Activated T-helper 2 cell treated with anti-CD3 and anti-CD28 coated beads, Interferon-gamma antibody, Interleukin-2, Interleukin-4, amounts not matched to agents 10 μg/mL and 5 μg/mL and 100 μg/mL, durations not matched to agents 14 hours and 24 hours and 36 hours (primary cell): ENCODE measurements at regions not wholly inside any gene's neighbourhood (a gene's known extent, or its start where the extent isn't known, plus 50 kb on each side); places are given as distances from the start of the nearest gene placed in this dataset.
A peak's percentile ranks its signal among the peaks of the same experiment; 100 is the strongest.

Experiments used
- DNase-seq: peaks from one replicate; pipeline ENCODE4 v3.0.0; 2021; ENCODE audit warnings: low spot score
- H3K27ac Mint-ChIP-seq: one replicate; pipeline ENCODE4 v1.8.0; 2021; ENCODE audit warnings: mixed read lengths
- H3K27me3 Mint-ChIP-seq: one replicate; pipeline ENCODE4 v1.8.0; 2021; ENCODE audit warnings: low read depth, mixed read lengths
- H3K36me3 Mint-ChIP-seq: one replicate; pipeline ENCODE4 v1.8.0; 2021; ENCODE audit warnings: low read depth, mixed read lengths
- H3K4me1 Mint-ChIP-seq: one replicate; pipeline ENCODE4 v1.8.0; 2021; ENCODE audit warnings: low read depth, mixed read lengths
- H3K4me3 Mint-ChIP-seq: one replicate; pipeline ENCODE4 v1.8.0; 2021; ENCODE audit warnings: low read depth, mild to moderate bottlenecking, moderate library complexity, mixed read lengths
- H3K9me3 Mint-ChIP-seq: one replicate; pipeline ENCODE4 v1.8.0; 2021; ENCODE audit warnings: mixed read lengths
- intact Hi-C: fragments of 100-400 bp; cut with micrococcal nuclease; formaldehyde crosslinking; loops from one replicate; pipeline ENCODE4 v1.15.1; 2023

- H3K27ac Mint-ChIP-seq: no peak overlapping the region
- DNase-seq: no peak
- peaks cover 24% of the 10 kb centered on the region for H3K4me1 Mint-ChIP-seq
- no peaks in the 10 kb centered on the region for H3K36me3 Mint-ChIP-seq
- H3K9me3 Mint-ChIP-seq: no peaks in the 10 kb centered on the region
- intact Hi-C loops: loop anchor here (10.0 kb wide), 2 partner anchors 94 to 814 kb away; partner anchors contain the start of gene PCSK1
- peaks cover 38% of the 10 kb centered on the region for H3K27me3 Mint-ChIP-seq
- no peak overlapping the region for H3K4me3 Mint-ChIP-seq
Measured at GRCh38 chr5:96340357-96340756, 92.7 kb downstream of the PCSK1 start.

- Mint-ChIP-seq H3K36me3 (no peaks in the 10 kb centered on the region), H3K4me3 (no peak overlapping the region), H3K4me1 (peaks cover 19% of the 10 kb centered on the region), H3K9me3 (no peaks in the 10 kb centered on the region), H3K27ac (no peak overlapping the region), H3K27me3 (peaks cover 38% of the 10 kb centered on the region)
- intact Hi-C loops: loop anchor here (5.0 to 10.0 kb wide), 4 partner anchors 95 to 815 kb away; partner anchors contain the start of gene PCSK1
- no peak for DNase-seq
Measured at GRCh38 chr5:96339862-96340261, 93.2 kb downstream of the PCSK1 start.

GRCh38 chr5:96338624-96339415 lies 94.2 kb downstream of the PCSK1 start:
- peaks cover 34% of the 10 kb centered on the region for H3K27me3 Mint-ChIP-seq
- H3K36me3 Mint-ChIP-seq: no peaks in the 10 kb centered on the region
- peaks cover 14% of the 10 kb centered on the region for H3K4me1 Mint-ChIP-seq
- DNase-seq: no peak
- H3K4me3 Mint-ChIP-seq: no peak overlapping the region
- intact Hi-C loops: loop anchor here (5.0 to 10.0 kb wide), 2 partner anchors 114 to 227 kb away; no protein-coding TSS in a partner anchor
- H3K9me3 Mint-ChIP-seq: no peaks in the 10 kb centered on the region
- H3K27ac Mint-ChIP-seq: no peak overlapping the region

- Mint-ChIP-seq H3K4me3 (no peak overlapping the region), H3K36me3 (no peaks in the 10 kb centered on the region), H3K27me3 (peaks cover 29% of the 10 kb centered on the region), H3K9me3 (no peaks in the 10 kb centered on the region), H3K27ac (no peak overlapping the region), H3K4me1 (peaks cover 14% of the 10 kb centered on the region)
- no peak for DNase-seq
- intact Hi-C loops: loop anchor here (5.0 to 10.0 kb wide), 2 partner anchors 113 to 226 kb away; no protein-coding TSS in a partner anchor
Measured at GRCh38 chr5:96338091-96338490, 95.0 kb downstream of the PCSK1 start.

- Mint-ChIP-seq H3K27ac (no peak overlapping the region), H3K4me3 (no peak overlapping the region), H3K27me3 (peaks cover 23% of the 10 kb centered on the region), H3K36me3 (no peaks in the 10 kb centered on the region), H3K9me3 (no peaks in the 10 kb centered on the region), H3K4me1 (peaks cover 14% of the 10 kb centered on the region)
- intact Hi-C loops: loop anchor here (2.0 to 10.0 kb wide), 4 partner anchors 56 to 254 kb away; no protein-coding TSS in a partner anchor
- DNase-seq: no peak
Measured at GRCh38 chr5:96337048-96337781, 95.8 kb downstream of the PCSK1 start.

- Mint-ChIP-seq H3K4me1 (peaks cover 14% of the 10 kb centered on the region), H3K4me3 (no peak overlapping the region), H3K36me3 (no peaks in the 10 kb centered on the region), H3K27me3 (peaks cover 21% of the 10 kb centered on the region), H3K27ac (no peak overlapping the region), H3K9me3 (no peaks in the 10 kb centered on the region)
- peak; percentile 38 for DNase-seq
- intact Hi-C loops: loop anchor here (1.0 to 10.0 kb wide), 6 partner anchors 56 to 478 kb away; partner anchors contain the start of gene ELL2
Measured at GRCh38 chr5:96336351-96336985, 96.6 kb downstream of the PCSK1 start.

- no peaks in the 10 kb centered on the region for H3K9me3 Mint-ChIP-seq
- H3K4me3 Mint-ChIP-seq: no peak overlapping the region
- intact Hi-C loops: loop anchor here (1.0 to 10.0 kb wide), 6 partner anchors 55 to 478 kb away; partner anchors contain the start of gene ELL2
- H3K4me1 Mint-ChIP-seq: peaks cover 14% of the 10 kb centered on the region
- no peak overlapping the region for H3K27ac Mint-ChIP-seq
- H3K36me3 Mint-ChIP-seq: no peaks in the 10 kb centered on the region
- no peak for DNase-seq
- peaks cover 20% of the 10 kb centered on the region for H3K27me3 Mint-ChIP-seq
Measured at GRCh38 chr5:96335873-96336272, 97.2 kb downstream of the PCSK1 start.

GRCh38 chr5:96333391-96333790 lies 99.7 kb downstream of the PCSK1 start:
- Mint-ChIP-seq H3K27me3 (peaks cover 13% of the 10 kb centered on the region), H3K4me1 (peaks cover 4% of the 10 kb centered on the region), H3K9me3 (no peaks in the 10 kb centered on the region), H3K36me3 (no peaks in the 10 kb centered on the region), H3K27ac (no peak overlapping the region), H3K4me3 (no peak overlapping the region)
- no peak for DNase-seq
- intact Hi-C loops: loop anchor here (10.0 kb wide), 1 partner anchor 109 kb away; no protein-coding TSS in a partner anchor

GRCh38 chr5:96332535-96333366 lies 100.3 kb downstream of the PCSK1 start:
- DNase-seq: no peak
- H3K27ac Mint-ChIP-seq: no peak overlapping the region
- H3K4me3 Mint-ChIP-seq: no peak overlapping the region
- H3K36me3 Mint-ChIP-seq: no peaks in the 10 kb centered on the region
- peaks cover 18% of the 10 kb centered on the region for H3K27me3 Mint-ChIP-seq
- intact Hi-C loops: loop anchor here (10.0 kb wide), 1 partner anchor 108 kb away; no protein-coding TSS in a partner anchor
- peaks cover 4% of the 10 kb centered on the region for H3K4me1 Mint-ChIP-seq
- H3K9me3 Mint-ChIP-seq: no peaks in the 10 kb centered on the region

- H3K36me3 Mint-ChIP-seq: no peaks in the 10 kb centered on the region
- H3K4me3 Mint-ChIP-seq: no peak overlapping the region
- peaks cover 4% of the 10 kb centered on the region for H3K4me1 Mint-ChIP-seq
- DNase-seq: no peak
- H3K27me3 Mint-ChIP-seq: peaks cover 22% of the 10 kb centered on the region
- intact Hi-C loops: loop anchor here (10.0 kb wide), 1 partner anchor 107 kb away; no protein-coding TSS in a partner anchor
- H3K9me3 Mint-ChIP-seq: no peaks in the 10 kb centered on the region
- no peak overlapping the region for H3K27ac Mint-ChIP-seq
Measured at GRCh38 chr5:96331681-96332361, 101.2 kb downstream of the PCSK1 start.

GRCh38 chr5:96331210-96331609 lies 101.8 kb downstream of the PCSK1 start:
- H3K36me3 Mint-ChIP-seq: no peaks in the 10 kb centered on the region

More at GRCh38 chr5:96331210-96331609, 101.8 kb downstream of the PCSK1 start:
- Mint-ChIP-seq H3K27ac (no peak overlapping the region), H3K27me3 (peaks cover 26% of the 10 kb centered on the region), H3K9me3 (no peaks in the 10 kb centered on the region), H3K4me3 (no peak overlapping the region), H3K4me1 (peaks cover 4% of the 10 kb centered on the region)
- intact Hi-C loops: loop anchor here (10.0 kb wide), 1 partner anchor 106 kb away; no protein-coding TSS in a partner anchor
- DNase-seq: no peak
